ENCODE measurements at regions not wholly inside any gene's neighbourhood (a gene's known extent, or its start where the extent isn't known, plus 50 kb on each side); places are given as distances from the start of the nearest gene placed in this dataset.

GRCh38 chr6:44051515-44051914 is 75.7 kb downstream of the MRPL14 start:
- in situ Hi-C loops (cut with MboI; ENCODE audit: low sequenced_read_pairs) = loop anchor here (25.0 kb wide), 1 partner anchor 289 kb away; the partner anchor contains the start of gene VEGFA

DNA sequence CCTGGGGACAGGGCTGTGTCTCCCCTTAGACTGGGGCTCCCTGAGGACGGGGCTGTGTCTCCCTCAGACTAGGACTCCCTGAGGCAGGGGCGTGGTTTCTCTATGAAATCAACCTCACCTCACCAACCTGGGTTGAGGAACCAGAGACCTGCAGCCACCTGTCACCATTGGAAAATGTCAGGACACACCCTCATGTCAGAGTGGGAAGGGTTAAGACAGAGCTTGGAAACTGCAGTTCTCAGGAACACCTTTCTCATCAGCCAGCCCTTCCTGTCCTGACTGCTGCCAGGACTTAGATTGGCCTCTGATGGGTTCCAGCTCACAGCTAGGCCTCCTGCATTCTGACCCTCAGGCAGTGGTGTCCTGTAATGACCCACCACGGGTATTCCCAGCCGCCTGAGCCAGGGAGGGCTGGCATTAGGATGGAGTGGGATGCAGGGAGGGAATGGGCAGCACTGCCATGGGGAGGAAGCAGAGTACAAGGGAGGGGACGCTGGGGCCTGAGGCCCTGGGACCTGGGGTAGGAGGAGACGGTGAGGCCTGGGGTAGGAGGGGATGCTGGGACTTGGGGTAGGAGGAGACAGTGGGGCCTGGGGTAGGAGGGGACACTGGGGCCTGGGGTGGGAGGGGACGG is 76.3 kb downstream of the MRPL14 start:
- in situ Hi-C loops (cut with MboI; ENCODE audit: low sequenced_read_pairs) = loop anchor here (25.0 kb wide), 1 partner anchor 289 kb away; the partner anchor contains the start of gene VEGFA

GRCh38 chr6:44049989-44050871 is 77.0 kb downstream of the MRPL14 start:
- in situ Hi-C loops (cut with MboI; ENCODE audit: low sequenced_read_pairs) = loop anchor here (25.0 kb wide), 1 partner anchor 288 kb away; the partner anchor contains the start of gene VEGFA

- in situ Hi-C loops (cut with MboI; ENCODE audit: low sequenced_read_pairs) = no loop called here
Observed at GRCh38 chr6:44049163-44049988, 77.9 kb downstream of the MRPL14 start.

DNA sequence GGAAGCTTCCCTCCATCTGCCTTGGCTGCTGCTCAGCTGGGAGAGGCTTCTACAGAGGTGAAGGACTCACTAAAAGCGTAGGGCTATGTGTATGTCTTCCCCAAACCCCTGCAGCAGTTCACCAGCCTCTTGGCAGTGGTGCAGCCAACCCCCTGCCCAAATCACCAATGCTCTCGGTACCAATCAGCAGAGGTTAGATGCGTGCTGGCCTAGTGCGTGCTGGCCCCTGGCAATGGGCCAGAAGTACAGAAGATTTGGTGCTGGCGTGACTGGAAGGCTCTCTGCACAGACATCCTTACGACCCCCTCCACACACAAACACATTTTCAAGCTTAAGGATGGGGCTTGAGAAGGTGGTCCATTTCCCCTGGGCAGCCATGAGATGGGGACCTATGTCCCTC is 79.0 kb downstream of the MRPL14 start:
- in situ Hi-C loops (cut with MboI; ENCODE audit: low sequenced_read_pairs) = no loop called here

GRCh38 chr6:44047801-44048200 is 79.5 kb downstream of the MRPL14 start:
- in situ Hi-C loops (cut with MboI; ENCODE audit: low sequenced_read_pairs) = no loop called here

DNA sequence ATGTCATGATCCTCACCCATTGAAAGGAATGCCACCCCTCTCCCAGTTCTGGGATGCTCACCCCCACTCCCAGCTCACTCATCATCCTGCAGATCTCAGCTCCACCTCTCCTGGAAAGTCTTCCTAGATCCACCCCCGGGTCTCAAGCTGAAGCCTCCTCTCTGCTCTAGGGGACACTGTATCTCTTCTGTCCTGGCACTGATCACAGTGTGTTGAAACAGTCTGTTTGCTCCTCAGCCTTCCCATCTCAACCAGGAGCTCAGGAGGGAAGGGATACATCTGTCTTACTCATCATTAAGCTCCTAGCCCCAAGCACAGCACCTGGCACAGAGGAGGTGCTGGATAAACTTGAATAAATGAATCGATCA is 80.1 kb downstream of the MRPL14 start:
- in situ Hi-C loops (cut with MboI; ENCODE audit: low sequenced_read_pairs) = no loop called here

GRCh38 chr6:44046516-44047178 is 80.6 kb downstream of the MRPL14 start:
- in situ Hi-C loops (cut with MboI; ENCODE audit: low sequenced_read_pairs) = no loop called here

DNA sequence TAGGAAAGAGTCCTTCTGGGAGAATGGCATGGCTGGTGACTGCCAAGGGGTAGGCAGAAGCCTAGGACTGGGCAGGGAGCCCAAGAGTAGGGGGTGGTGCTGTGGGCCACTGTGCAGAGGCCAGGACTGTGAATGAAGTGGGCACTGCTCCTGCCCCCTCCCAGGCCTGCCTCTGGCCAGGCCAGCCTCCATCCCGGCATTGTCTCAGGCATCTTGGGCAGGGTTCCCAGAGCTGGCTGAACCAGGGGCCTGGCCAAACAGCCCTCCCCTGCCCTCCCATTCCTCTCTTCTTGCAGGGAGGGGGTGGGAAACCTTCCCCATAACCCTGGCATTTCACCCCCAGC is 81.6 kb downstream of the MRPL14 start:
- in situ Hi-C loops (cut with MboI; ENCODE audit: low sequenced_read_pairs) = no loop called here

DNA sequence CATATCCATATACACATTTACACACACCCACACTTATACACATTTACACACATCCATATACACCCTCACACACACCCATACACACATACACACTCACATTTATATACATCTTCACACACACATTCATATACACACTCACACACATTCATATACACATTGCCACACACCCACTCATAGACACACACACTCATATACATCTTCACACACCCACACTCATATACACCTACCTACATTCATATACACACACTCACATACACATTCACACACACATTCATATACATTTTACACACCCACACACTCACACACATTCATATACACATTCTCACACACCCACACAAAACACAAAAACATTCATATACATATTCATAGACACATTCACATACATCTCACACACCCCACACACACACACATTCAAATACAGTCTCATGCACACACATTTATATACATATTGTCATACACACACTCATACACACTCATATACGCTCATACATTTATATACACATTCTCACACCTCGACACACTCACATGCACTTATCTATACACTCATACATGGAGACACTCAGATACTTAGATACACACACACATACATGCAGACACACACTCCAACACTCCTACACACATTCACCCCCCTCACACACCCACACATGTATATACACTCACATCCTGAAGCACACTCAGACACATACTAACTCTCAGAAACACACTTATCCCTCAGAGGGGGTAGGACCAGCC is 82.1 kb downstream of the MRPL14 start:
- in situ Hi-C loops (cut with MboI; ENCODE audit: low sequenced_read_pairs) = no loop called here

DNA sequence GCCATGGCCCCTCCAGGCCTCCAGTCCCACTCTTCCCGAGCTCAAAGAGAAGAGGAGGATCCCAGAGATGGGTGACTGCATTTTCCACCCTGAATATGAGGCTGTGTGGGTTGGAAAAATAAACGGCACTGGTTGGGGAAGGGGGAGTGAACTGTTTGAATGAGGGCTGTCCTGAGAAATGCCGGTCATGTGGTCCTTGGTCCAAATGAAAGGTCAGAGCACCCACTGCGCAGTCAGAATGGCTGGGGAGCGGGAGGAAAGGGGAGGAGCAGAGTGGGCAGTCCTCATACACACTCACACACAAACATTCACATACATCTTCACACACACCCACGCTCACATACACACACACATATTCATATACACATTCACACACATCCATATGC is 83.1 kb downstream of the MRPL14 start:
- in situ Hi-C loops (cut with MboI; ENCODE audit: low sequenced_read_pairs) = no loop called here

- in situ Hi-C loops (cut with MboI; ENCODE audit: low sequenced_read_pairs) = no loop called here
Observed at GRCh38 chr6:44043479-44044153, 83.6 kb downstream of the MRPL14 start.

- in situ Hi-C loops (cut with MboI; ENCODE audit: low sequenced_read_pairs) = no loop called here
Observed at GRCh38 chr6:44042989-44043478, 84.2 kb downstream of the MRPL14 start.

DNA sequence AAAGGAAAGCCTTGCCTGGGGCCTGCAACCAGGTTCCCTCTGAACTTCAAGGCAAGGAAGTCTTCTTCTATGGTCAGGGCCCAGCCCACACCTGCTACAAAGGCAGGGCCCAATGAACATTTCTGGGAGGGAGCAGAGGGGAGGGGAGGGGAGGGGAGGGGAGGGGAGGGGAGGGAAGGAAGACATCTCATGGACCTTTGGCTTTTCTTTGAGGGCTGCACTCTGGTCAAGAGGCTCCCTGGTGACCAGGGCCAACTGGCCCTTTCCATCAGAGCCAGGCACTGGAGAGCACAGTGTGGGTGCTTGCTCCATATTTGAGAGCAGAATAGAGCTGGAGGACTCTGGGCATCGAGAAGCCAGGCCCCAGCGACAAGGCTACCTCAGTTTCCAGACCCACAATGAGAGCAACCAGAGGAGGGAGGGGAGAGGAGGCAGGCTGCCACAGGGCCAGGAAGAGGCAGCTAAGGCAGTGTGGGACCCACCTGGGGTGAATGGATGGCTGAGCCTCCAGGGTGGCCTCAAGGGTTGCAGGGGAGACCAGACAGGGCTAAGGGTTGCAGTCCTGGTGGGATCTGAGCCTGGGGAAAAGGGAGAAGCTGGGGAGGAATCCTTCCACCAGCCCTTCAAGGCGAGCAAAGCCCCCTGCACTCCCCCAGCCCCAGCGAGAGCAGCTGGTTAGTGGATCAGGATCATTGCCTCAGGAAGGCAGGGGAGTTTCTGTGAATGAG is 84.8 kb downstream of the MRPL14 start:
- in situ Hi-C loops (cut with MboI; ENCODE audit: low sequenced_read_pairs) = no loop called here

DNA sequence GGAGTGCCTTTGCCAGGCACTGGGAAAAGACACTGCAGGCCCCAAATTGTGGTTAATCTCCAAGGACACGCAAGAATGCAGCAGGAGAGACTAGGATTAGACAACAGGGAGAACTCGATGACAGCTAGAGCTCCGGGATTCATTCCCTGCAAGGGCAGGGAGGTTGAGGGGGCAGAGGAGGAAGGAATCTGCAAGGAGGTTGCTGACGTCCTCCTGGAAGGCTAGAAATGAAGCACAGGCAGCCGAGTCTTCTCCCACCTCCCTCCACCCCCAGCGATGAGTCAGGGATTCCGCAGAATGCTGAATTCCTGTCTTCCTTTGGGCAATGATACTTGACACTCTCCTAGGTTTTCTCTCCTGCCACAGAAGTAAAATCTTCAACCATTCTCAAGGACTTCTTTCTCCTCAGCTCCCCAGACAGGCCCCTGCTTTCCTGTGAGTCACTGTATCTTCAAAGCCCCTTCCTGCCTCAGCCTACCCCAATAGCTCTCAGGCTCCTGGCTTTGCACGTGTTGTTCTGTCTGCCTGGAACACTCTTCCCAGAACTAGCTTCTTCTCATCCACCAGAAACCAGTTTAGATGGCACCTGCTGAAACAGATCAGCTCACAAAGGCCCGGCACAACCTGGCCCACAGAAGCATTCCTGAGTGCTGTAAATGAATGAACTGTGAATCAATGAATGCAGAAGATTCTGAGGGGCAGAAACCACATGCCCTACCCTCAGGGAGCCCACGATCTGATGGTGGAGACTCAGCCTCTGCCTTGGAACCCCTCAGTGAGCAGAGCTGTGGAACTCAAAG is 85.6 kb downstream of the MRPL14 start:
- in situ Hi-C loops (cut with MboI; ENCODE audit: low sequenced_read_pairs) = no loop called here

GRCh38 chr6:44040786-44041185 is 86.5 kb downstream of the MRPL14 start:
- in situ Hi-C loops (cut with MboI; ENCODE audit: low sequenced_read_pairs) = no loop called here

DNA sequence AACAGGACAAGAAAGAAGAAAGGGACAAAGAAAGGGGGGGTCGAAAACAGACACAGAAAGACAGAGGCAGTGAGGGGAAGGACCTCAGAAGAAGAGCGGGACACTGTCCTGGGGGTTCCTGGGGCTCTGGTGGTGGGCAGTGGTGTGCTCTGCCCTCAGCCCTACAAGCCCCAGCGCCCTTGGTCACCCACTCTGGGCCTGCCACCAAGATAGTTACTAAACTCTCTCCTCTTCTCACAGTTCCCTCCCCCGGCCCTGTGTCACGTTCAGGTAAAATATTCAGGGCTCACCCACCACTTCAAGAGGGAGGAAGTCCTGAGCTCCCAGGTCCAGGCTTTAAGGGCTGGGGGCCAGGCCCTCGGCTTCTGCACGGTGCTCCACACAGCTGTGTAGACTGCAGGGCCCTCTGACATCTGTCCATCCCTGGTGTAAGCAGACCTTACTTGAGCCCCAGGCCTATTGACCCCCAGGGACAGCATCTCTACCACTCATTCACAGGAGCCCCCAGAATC is 87.4 kb downstream of the MRPL14 start:
- in situ Hi-C loops (cut with MboI; ENCODE audit: low sequenced_read_pairs) = no loop called here

GRCh38 chr6:44039191-44039719 is 88.0 kb downstream of the MRPL14 start:
- in situ Hi-C loops (cut with MboI; ENCODE audit: low sequenced_read_pairs) = no loop called here

Measured in HL-60/S4 (cell line).